ENCODE measurements at regions not wholly inside any gene's neighbourhood (a gene's known extent, or its start where the extent isn't known, plus 50 kb on each side); places are given as distances from the start of the nearest gene placed in this dataset.

- TF ChIP-seq POLR2AphosphoS5 (IDR thresholded peaks at IDR 0.05; ENCODE audit: low read depth, low read length) (no peak), SPI1 (IDR thresholded peaks at IDR 0.05; ENCODE audit: low read depth, low read length) (no peak)
Measured at GRCh38 chr1:38578271-38578951, 281.2 kb downstream of the RRAGC start.

All from GM12891 (cell line).